ENCODE measurements at regions not wholly inside any gene's neighbourhood (a gene's known extent, or its start where the extent isn't known, plus 50 kb on each side); places are given as distances from the start of the nearest gene placed in this dataset.

DNA sequence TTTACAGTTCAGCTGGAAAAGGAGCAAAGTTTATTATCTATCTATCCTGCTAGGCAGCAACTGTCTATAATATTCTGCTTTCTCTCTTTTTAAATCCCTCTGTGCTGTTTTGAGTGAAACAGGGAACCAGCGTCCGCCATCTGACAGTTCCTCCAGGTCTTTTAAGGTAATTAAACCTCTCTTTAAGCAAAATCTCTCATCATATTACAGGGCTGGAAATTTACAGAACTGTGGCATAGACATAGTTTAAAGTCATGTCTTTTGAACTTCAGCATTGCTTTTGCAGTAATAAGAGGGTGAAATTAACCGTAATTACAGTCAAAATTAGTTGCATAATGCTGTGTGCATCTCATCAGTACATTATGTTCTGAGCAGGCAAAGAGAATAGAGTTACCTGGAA lies 263.4 kb upstream of the KCNMB2 start:
- TF ChIP-seq, protein P1, sequence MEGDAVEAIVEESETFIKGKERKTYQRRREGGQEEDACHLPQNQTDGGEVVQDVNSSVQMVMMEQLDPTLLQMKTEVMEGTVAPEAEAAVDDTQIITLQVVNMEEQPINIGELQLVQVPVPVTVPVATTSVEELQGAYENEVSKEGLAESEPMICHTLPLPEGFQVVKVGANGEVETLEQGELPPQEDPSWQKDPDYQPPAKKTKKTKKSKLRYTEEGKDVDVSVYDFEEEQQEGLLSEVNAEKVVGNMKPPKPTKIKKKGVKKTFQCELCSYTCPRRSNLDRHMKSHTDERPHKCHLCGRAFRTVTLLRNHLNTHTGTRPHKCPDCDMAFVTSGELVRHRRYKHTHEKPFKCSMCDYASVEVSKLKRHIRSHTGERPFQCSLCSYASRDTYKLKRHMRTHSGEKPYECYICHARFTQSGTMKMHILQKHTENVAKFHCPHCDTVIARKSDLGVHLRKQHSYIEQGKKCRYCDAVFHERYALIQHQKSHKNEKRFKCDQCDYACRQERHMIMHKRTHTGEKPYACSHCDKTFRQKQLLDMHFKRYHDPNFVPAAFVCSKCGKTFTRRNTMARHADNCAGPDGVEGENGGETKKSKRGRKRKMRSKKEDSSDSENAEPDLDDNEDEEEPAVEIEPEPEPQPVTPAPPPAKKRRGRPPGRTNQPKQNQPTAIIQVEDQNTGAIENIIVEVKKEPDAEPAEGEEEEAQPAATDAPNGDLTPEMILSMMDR (conservative IDR thresholded peaks at IDR 0.05; ENCODE audit: low read length), result no peak
- TF ChIP-seq EZH2phosphoT487 (IDR thresholded peaks at IDR 0.05; ENCODE audit: borderline replicate concordance), result no peak

Data from Loucy (cell line).